ENCODE measurements at regions not wholly inside any gene's neighbourhood (a gene's known extent, or its start where the extent isn't known, plus 50 kb on each side); places are given as distances from the start of the nearest gene placed in this dataset.
"Not testable (repeated sequence)": the region's sequence is repeated elsewhere in the genome, so short reads cannot be mapped to it uniquely, and the experiment has no call there.

DNA sequence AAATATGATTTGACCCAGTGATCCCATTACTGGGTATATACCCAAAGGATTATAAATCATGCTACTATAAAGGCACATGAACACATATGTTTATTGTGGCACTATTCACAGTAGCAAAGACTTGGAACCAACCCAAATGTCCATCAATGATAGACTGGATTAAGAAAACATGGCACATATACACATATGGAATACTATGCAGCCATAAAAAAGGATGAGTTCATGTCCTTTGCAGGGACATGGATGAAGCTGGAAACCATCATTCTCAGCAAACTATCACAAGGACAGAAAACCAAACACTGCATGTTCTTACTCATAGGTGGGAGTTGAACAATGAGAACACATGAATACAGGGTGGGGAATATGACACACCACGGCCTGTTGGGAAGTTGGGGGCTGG, 330.5 kb upstream of the HNRNPA3 start:
- WGBS = 56% methylated on average over 1 of the region's 1 CpG
- not testable (repeated sequence) for H3K27me3 ChIP-seq (ENCODE audit: control insufficient read depth in 1 of 2, insufficient read depth in 1 of 2, low read length in 2 of 2); DNase-seq

DNA sequence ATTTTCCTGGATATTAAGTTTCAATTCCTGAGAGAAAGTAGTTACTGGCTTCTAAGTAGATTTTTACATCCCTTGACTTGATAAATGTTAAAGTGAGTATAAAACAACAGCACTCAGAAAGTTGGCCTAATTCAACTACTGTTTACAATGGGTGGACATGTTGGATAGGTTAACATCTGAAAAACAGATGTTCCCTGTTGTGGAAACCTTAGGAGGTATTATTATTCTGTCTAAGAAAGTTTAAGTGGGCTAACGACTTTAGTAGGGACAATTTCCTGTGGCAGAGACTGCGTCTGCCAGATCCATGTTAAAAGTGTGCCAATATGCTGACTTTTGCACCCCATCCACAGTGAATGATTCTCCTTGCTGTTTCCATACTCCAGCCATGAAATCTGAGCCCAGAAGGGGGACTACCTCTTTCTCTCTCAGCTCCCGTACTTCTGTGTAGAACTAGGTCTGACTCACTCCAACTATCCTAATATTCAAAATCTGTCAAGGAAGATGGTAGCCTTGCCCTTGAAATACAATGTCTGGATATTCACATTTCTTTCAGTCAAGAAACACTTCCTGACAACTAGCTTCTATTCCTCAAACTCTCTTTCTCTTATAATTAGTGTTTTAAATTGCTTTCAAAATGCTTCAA, 327.5 kb upstream of the HNRNPA3 start:
- Histone ChIP-seq H3K9me3 (ENCODE audit: control insufficient read depth, low read length) (no peaks in the 10 kb centered on the region), H3K9ac (ENCODE audit: low read length) (no peak overlapping the region), H3K27ac (ENCODE audit: low read length, poor library complexity, severe bottlenecking) (no peak overlapping the region), H2BK120ac (ENCODE audit: low read depth, low read length) (no peak overlapping the region), H3K4me1 (ENCODE audit: control insufficient read depth, insufficient read depth, low read depth, low read length) (no peaks in the 10 kb centered on the region), H3K4me3 (ENCODE audit: insufficient read depth in 1 of 2, low read depth in 1 of 2, low read length in 2 of 2) (no peak overlapping the region), H2BK5ac (ENCODE audit: low read depth, low read length, poor library complexity, severe bottlenecking) (no peak overlapping the region), H3K23ac (ENCODE audit: low read length in 2 of 2) (no peak overlapping the region), H4K91ac (ENCODE audit: low read length) (no peak overlapping the region), H3K18ac (ENCODE audit: low read depth in 1 of 2, low read length in 2 of 2) (no peak overlapping the region), H3K79me1 (replicated peaks; ENCODE audit: low read length, poor library complexity, severe bottlenecking) (no peaks in the 10 kb centered on the region), H3K36me3 (ENCODE audit: control insufficient read depth in 1 of 2, insufficient read depth in 2 of 2, low read depth in 1 of 2, low read length in 2 of 2) (no peaks in the 10 kb centered on the region), H3K14ac (ENCODE audit: low read length in 2 of 2) (no peak overlapping the region), H3K4ac (ENCODE audit: low read depth in 1 of 2, low read length in 2 of 2) (no peak overlapping the region), H2BK12ac (ENCODE audit: low read length in 2 of 2) (no peak overlapping the region), H4K8ac (ENCODE audit: low read length) (no peak overlapping the region), H2AFZ (ENCODE audit: low read depth, low read length) (no peak overlapping the region), H3K4me2 (ENCODE audit: low read length, poor library complexity, severe bottlenecking) (no peak overlapping the region), H2BK15ac (ENCODE audit: low read depth, poor library complexity, severe bottlenecking) (no peak overlapping the region), H2AK5ac (ENCODE audit: low read length, severe bottlenecking) (no peak overlapping the region), H3K27me3 (ENCODE audit: control insufficient read depth in 1 of 2, insufficient read depth in 1 of 2, low read length in 2 of 2) (peaks cover 0 to 5% of the 10 kb centered on the region in 2 experiments)
- DNase-seq = no peak
- 20% methylated on average over 3 of the region's 3 CpGs for WGBS

More for the DNA sequence above, 330.5 kb upstream of the HNRNPA3 start:
- not testable (repeated sequence) for H2BK12ac ChIP-seq (ENCODE audit: low read length in 2 of 2); H3K14ac ChIP-seq (ENCODE audit: low read length in 2 of 2); H3K4me3 ChIP-seq (ENCODE audit: insufficient read depth in 1 of 2, low read depth in 1 of 2, low read length in 2 of 2); H3K27ac ChIP-seq (ENCODE audit: low read length, poor library complexity, severe bottlenecking); H2AK5ac ChIP-seq (ENCODE audit: low read length, severe bottlenecking); H3K4me1 ChIP-seq (ENCODE audit: control insufficient read depth, insufficient read depth, low read depth, low read length); H3K4me2 ChIP-seq (ENCODE audit: low read length, poor library complexity, severe bottlenecking); H4K91ac ChIP-seq (ENCODE audit: low read length); H3K36me3 ChIP-seq (ENCODE audit: control insufficient read depth in 1 of 2, insufficient read depth in 2 of 2, low read depth in 1 of 2, low read length in 2 of 2); H3K9ac ChIP-seq (ENCODE audit: low read length); H3K18ac ChIP-seq (ENCODE audit: low read depth in 1 of 2, low read length in 2 of 2); H2BK5ac ChIP-seq (ENCODE audit: low read depth, low read length, poor library complexity, severe bottlenecking); H3K23ac ChIP-seq (ENCODE audit: low read length in 2 of 2); H2BK15ac ChIP-seq (ENCODE audit: low read depth, poor library complexity, severe bottlenecking); H4K8ac ChIP-seq (ENCODE audit: low read length); H3K4ac ChIP-seq (ENCODE audit: low read depth in 1 of 2, low read length in 2 of 2); H2BK120ac ChIP-seq (ENCODE audit: low read depth, low read length); H2AFZ ChIP-seq (ENCODE audit: low read depth, low read length); H3K79me1 ChIP-seq (replicated peaks; ENCODE audit: low read length, poor library complexity, severe bottlenecking); H3K9me3 ChIP-seq (ENCODE audit: control insufficient read depth, low read length)

DNA sequence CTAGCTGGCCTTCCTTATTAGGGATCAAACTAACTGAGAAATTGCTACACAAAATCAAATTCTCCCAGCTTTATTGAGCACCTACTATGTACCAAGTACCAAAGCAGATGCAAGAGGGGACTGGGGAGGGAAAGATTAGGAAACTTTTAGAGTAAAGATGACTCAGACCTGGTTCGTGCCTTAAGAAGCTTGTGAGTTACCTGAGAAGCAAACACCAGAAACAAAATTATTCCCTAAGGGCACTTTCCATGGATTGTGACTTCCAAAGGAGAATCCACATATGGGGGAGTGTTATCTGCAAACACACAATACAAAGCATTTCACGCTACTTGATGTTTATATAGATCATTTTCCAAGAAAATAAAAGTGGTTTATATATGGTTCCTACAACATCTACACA, 326.9 kb upstream of the HNRNPA3 start:
- no peak overlapping the region for H4K8ac ChIP-seq (ENCODE audit: low read length)
- no peak overlapping the region for H2BK12ac ChIP-seq (ENCODE audit: low read length in 2 of 2)
- no peak overlapping the region for H2AFZ ChIP-seq (ENCODE audit: low read depth, low read length)
- H2BK15ac ChIP-seq (ENCODE audit: low read depth, poor library complexity, severe bottlenecking) = no peak overlapping the region
- H3K4me1 ChIP-seq (ENCODE audit: control insufficient read depth, insufficient read depth, low read depth, low read length) = no peaks in the 10 kb centered on the region
- H3K18ac ChIP-seq (ENCODE audit: low read depth in 1 of 2, low read length in 2 of 2) = no peak overlapping the region
- no peak overlapping the region for H3K14ac ChIP-seq (ENCODE audit: low read length in 2 of 2)
- H3K79me1 ChIP-seq (replicated peaks; ENCODE audit: low read length, poor library complexity, severe bottlenecking) = no peaks in the 10 kb centered on the region
- no peak overlapping the region for H3K4me3 ChIP-seq (ENCODE audit: insufficient read depth in 1 of 2, low read depth in 1 of 2, low read length in 2 of 2)
- no peak overlapping the region for H3K4ac ChIP-seq (ENCODE audit: low read depth in 1 of 2, low read length in 2 of 2)
- no peak overlapping the region for H3K4me2 ChIP-seq (ENCODE audit: low read length, poor library complexity, severe bottlenecking)
- no peak overlapping the region for H2BK5ac ChIP-seq (ENCODE audit: low read depth, low read length, poor library complexity, severe bottlenecking)
- no CpG with 5 or more reads among the region's 2 CpGs for WGBS
- no peak overlapping the region for H3K9ac ChIP-seq (ENCODE audit: low read length)
- H3K9me3 ChIP-seq (ENCODE audit: control insufficient read depth, low read length) = no peaks in the 10 kb centered on the region
- H3K27me3 ChIP-seq (ENCODE audit: control insufficient read depth in 1 of 2, insufficient read depth in 1 of 2, low read length in 2 of 2) = peaks cover 0 to 5% of the 10 kb centered on the region in 2 experiments
- no peaks in the 10 kb centered on the region for H3K36me3 ChIP-seq (ENCODE audit: control insufficient read depth in 1 of 2, insufficient read depth in 2 of 2, low read depth in 1 of 2, low read length in 2 of 2)
- no peak overlapping the region for H2AK5ac ChIP-seq (ENCODE audit: low read length, severe bottlenecking)
- no peak overlapping the region for H3K27ac ChIP-seq (ENCODE audit: low read length, poor library complexity, severe bottlenecking)
- no peak overlapping the region for H2BK120ac ChIP-seq (ENCODE audit: low read depth, low read length)
- DNase-seq = no peak
- H3K23ac ChIP-seq (ENCODE audit: low read length in 2 of 2) = no peak overlapping the region
- H4K91ac ChIP-seq (ENCODE audit: low read length) = no peak overlapping the region

DNA sequence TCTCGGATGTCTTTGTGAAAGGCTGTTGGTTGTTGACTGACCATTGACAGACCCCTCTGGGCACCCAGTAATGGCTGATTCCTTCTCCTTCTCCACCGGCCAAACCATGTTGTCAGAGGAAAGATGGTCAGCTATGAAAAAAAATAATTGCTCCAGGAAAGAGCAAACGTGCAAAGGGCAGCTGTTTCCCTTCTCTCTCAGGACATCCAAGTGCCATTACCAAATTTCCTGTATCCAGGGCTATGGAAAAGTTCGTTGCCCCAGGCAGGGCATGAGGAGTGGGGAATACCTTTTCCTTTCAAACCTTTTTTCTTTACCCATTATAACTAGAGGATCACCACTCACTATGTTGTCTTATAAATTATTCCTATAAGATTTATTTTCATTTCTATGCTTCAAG, 321.5 kb upstream of the HNRNPA3 start:
- Histone ChIP-seq H3K9me3 (ENCODE audit: control insufficient read depth, low read length) (no peaks in the 10 kb centered on the region), H2BK15ac (ENCODE audit: low read depth, poor library complexity, severe bottlenecking) (no peak overlapping the region), H2BK120ac (ENCODE audit: low read depth, low read length) (no peak overlapping the region), H3K79me1 (replicated peaks; ENCODE audit: low read length, poor library complexity, severe bottlenecking) (no peaks in the 10 kb centered on the region), H3K18ac (ENCODE audit: low read depth in 1 of 2, low read length in 2 of 2) (no peak overlapping the region), H3K4me1 (ENCODE audit: control insufficient read depth, insufficient read depth, low read depth, low read length) (no peaks in the 10 kb centered on the region), H3K36me3 (ENCODE audit: control insufficient read depth in 1 of 2, insufficient read depth in 2 of 2, low read depth in 1 of 2, low read length in 2 of 2) (no peaks in the 10 kb centered on the region), H3K4ac (ENCODE audit: low read depth in 1 of 2, low read length in 2 of 2) (no peak overlapping the region), H2BK5ac (ENCODE audit: low read depth, low read length, poor library complexity, severe bottlenecking) (no peak overlapping the region), H3K4me2 (ENCODE audit: low read length, poor library complexity, severe bottlenecking) (no peak overlapping the region), H3K9ac (ENCODE audit: low read length) (no peak overlapping the region), H3K14ac (ENCODE audit: low read length in 2 of 2) (no peak overlapping the region), H2AK5ac (ENCODE audit: low read length, severe bottlenecking) (no peak overlapping the region), H3K23ac (ENCODE audit: low read length in 2 of 2) (no peak overlapping the region), H2BK12ac (ENCODE audit: low read length in 2 of 2) (no peak overlapping the region), H3K27me3 (ENCODE audit: control insufficient read depth in 1 of 2, insufficient read depth in 1 of 2, low read length in 2 of 2) (peaks cover under 1 to 2% of the 10 kb centered on the region in 2 experiments), H2AFZ (ENCODE audit: low read depth, low read length) (no peak overlapping the region), H3K27ac (ENCODE audit: low read length, poor library complexity, severe bottlenecking) (no peak overlapping the region), H4K8ac (ENCODE audit: low read length) (no peak overlapping the region), H4K91ac (ENCODE audit: low read length) (no peak overlapping the region), H3K4me3 (ENCODE audit: insufficient read depth in 1 of 2, low read depth in 1 of 2, low read length in 2 of 2) (no peak overlapping the region)
- no peak for DNase-seq
- 44% methylated on average over 2 of the region's 4 CpGs for WGBS
